CD8-positive, alpha-beta memory T cell (primary cell): ENCODE measurements at regions not wholly inside any gene's neighbourhood (a gene's known extent, or its start where the extent isn't known, plus 50 kb on each side); places are given as distances from the start of the nearest gene placed in this dataset.

Experiments
- CTCF ChIA-PET: fragments of 350-600 bp; sonication (Branson Sonifier 250); formaldehyde crosslinking; loops from one replicate; lab custom pipeline; 2021; ENCODE audit warnings: antibody characterized with exemption; lab: Charles Lee
- POLR2A ChIA-PET: fragments of 350-600 bp; sonication (Branson Sonifier 250); formaldehyde crosslinking; loops from one replicate; lab custom pipeline; 2021; ENCODE audit warnings: antibody characterized with exemption; lab: Charles Lee
- DNase-seq, 5 donors: peaks; one replicate each; pipeline versions ENCODE4 v3.0.0 to v3.0.0-alpha.2; 2020 to 2022; ENCODE audit warnings: mixed read lengths in 1 of 5
- H3K27ac ChIP-seq: one replicate; pipeline ENCODE4 v1.7.0; 2013; ENCODE audit warnings: low read depth, mild to moderate bottlenecking, low read length, moderate library complexity
- H3K27me3 ChIP-seq: 2 replicates; pipeline ENCODE4 v1.7.0; 2013; ENCODE audit warnings: low read length, mild to moderate bottlenecking; ENCODE audit not compliant: insufficient read depth, poor library complexity, severe bottlenecking
- H3K36me3 ChIP-seq: 2 replicates; pipeline ENCODE4 v1.7.0; 2013; ENCODE audit warnings: mild to moderate bottlenecking, low read length, moderate library complexity; ENCODE audit not compliant: insufficient read depth
- H3K4me1 ChIP-seq: 2 replicates; pipeline ENCODE4 v1.7.0; 2013; ENCODE audit warnings: mild to moderate bottlenecking, low read length, moderate library complexity; ENCODE audit not compliant: insufficient read depth
- H3K4me3 ChIP-seq: 2 replicates; pipeline ENCODE4 v1.7.0; 2013; ENCODE audit warnings: mild to moderate bottlenecking, low read length
- H3K9me3 ChIP-seq: 2 replicates; pipeline ENCODE4 v1.7.0; 2013; ENCODE audit warnings: mild to moderate bottlenecking, low read length
- H3K27ac Mint-ChIP-seq, 8 donors: one replicate each; pipeline ENCODE4 v1.8.0; 2020 to 2021; ENCODE audit warnings: mixed read lengths in 8 of 8, mild to moderate bottlenecking in 6 of 8, inconsistent platforms in 3 of 8, moderate library complexity in 3 of 8
- H3K27me3 Mint-ChIP-seq, 2 donors: one replicate each; pipeline ENCODE4 v1.8.0; 2020 to 2021; ENCODE audit warnings: mixed read lengths in 2 of 2, mild to moderate bottlenecking in 1 of 2, moderate library complexity in 1 of 2
- H3K36me3 Mint-ChIP-seq, 3 donors: one replicate each; pipeline ENCODE4 v1.8.0; 2020 to 2021; ENCODE audit warnings: mixed read lengths in 3 of 3, inconsistent platforms in 1 of 3, mild to moderate bottlenecking in 1 of 3
- H3K4me1 Mint-ChIP-seq, 3 donors: one replicate each; pipeline ENCODE4 v1.8.0; 2020 to 2021; ENCODE audit warnings: mixed read lengths in 3 of 3, inconsistent platforms in 1 of 3, mild to moderate bottlenecking in 1 of 3
- H3K4me3 Mint-ChIP-seq, 7 donors: one replicate each; pipeline ENCODE4 v1.8.0; 2020 to 2021; ENCODE audit warnings: mixed read lengths in 7 of 7, mild to moderate bottlenecking in 6 of 7, moderate library complexity in 4 of 7, inconsistent platforms in 2 of 7
- H3K9me3 Mint-ChIP-seq, 5 donors: one replicate each; pipeline ENCODE4 v1.8.0; 2020 to 2022; ENCODE audit warnings: mixed read lengths in 5 of 5, mild to moderate bottlenecking in 3 of 5, moderate library complexity in 2 of 5, inconsistent platforms in 1 of 5

DNA sequence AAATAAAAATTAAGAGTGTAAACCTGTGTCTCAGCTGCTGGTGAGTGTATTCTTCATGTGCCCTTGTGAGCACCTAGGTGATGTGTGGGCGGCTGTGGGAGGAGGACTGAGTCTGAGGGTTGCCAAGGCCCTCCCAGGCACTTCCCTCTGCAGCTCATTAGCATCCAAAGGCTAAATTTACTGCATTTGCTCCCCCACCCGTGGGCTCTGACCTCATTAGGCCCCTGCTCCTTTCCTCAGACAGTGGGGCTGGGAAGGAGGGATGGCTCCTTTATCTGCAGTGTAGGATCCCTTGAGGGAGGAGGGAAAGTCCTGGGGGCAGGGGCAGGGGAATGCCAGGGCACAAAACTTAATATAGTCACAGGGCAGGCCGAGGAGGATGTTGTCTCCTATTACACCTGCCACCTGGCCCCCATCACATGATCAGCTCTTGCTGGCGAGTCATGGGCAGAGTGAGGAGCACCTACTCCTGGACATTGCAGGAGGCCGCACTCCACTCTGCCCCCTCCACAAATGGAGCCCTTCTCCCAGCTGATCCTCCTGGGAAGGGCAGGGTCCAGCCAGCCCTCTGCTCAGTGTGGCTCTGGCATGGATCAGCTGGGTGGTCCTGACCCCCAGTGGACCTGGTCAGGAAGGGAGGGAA lies 133.2 kb downstream of the MRPL14 start:
- no peaks in the 10 kb centered on the region for H3K36me3 ChIP-seq
- H3K4me3 ChIP-seq: no peak overlapping the region
- H3K4me1 ChIP-seq: no peaks in the 10 kb centered on the region
- no peak for DNase-seq
- H3K36me3 Mint-ChIP-seq: no peaks in the 10 kb centered on the region
- POLR2A ChIA-PET: no interaction called here
- no peak overlapping the region for H3K4me3 Mint-ChIP-seq
- H3K9me3 Mint-ChIP-seq: no peaks in the 10 kb centered on the region
- H3K4me1 Mint-ChIP-seq: no peaks in the 10 kb centered on the region
- H3K27ac Mint-ChIP-seq: peak overlapping the region in 1 of 8 donors; percentile 61
- H3K27me3 Mint-ChIP-seq: peaks cover 6 to 10% of the 10 kb centered on the region in 2 donors
- no peak overlapping the region for H3K27ac ChIP-seq
- CTCF ChIA-PET: no interaction called here
- no peaks in the 10 kb centered on the region for H3K9me3 ChIP-seq
- no peaks in the 10 kb centered on the region for H3K27me3 ChIP-seq

DNA sequence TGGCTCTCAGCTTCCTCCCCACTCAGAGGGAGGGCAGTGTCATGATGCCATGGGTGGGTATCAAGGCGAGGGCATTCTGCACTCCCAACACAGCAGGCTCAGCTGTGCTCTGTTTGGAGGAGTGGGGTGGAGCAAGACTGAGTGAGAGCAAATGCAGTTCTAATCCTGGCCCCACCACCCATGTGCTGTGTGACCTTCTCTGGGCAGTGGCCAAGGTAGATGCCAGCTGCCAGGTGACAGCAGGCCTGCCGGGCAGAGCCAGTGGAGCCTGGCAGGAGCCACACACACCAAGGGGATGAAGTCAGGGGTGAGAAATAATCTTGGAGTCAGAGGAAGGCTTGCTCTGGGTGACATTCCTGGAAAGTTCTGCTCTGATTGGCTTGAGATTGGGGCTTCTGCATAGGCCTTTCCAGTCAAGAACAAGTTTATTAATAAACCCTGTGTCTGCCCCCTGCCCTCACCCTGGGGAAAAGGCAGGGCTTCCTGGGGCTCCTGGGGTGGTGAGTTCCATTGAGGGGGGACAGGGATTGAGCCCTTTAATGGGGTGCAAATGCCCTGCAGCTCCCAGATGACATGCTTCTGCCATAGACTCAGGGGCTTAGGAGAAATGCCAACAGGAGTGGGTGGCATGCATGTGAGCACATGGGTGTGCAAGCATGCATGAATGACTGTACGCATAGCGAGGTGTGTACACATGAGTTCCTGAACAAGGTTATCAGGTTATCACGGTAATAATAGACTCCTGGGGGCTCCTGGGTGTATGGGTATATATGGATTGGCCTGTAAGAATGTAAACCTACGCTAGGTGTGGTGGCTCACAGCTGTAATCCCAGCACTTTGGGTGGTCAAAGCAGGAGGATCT lies 134.2 kb downstream of the MRPL14 start:
- CTCF ChIA-PET: no interaction called here
- Mint-ChIP-seq H3K27me3 (peaks cover 4 to 7% of the 10 kb centered on the region in 2 donors), H3K36me3 (no peaks in the 10 kb centered on the region), H3K4me3 (no peak overlapping the region), H3K27ac (peak overlapping the region in 1 of 8 donors; percentile 25), H3K9me3 (no peaks in the 10 kb centered on the region), H3K4me1 (no peaks in the 10 kb centered on the region)
- DNase-seq: no peak
- H3K4me3 ChIP-seq: no peak overlapping the region
- no peak overlapping the region for H3K27ac ChIP-seq
- H3K9me3 ChIP-seq: no peaks in the 10 kb centered on the region
- no peaks in the 10 kb centered on the region for H3K36me3 ChIP-seq
- H3K4me1 ChIP-seq: no peaks in the 10 kb centered on the region
- POLR2A ChIA-PET: no interaction called here
- no peaks in the 10 kb centered on the region for H3K27me3 ChIP-seq

DNA sequence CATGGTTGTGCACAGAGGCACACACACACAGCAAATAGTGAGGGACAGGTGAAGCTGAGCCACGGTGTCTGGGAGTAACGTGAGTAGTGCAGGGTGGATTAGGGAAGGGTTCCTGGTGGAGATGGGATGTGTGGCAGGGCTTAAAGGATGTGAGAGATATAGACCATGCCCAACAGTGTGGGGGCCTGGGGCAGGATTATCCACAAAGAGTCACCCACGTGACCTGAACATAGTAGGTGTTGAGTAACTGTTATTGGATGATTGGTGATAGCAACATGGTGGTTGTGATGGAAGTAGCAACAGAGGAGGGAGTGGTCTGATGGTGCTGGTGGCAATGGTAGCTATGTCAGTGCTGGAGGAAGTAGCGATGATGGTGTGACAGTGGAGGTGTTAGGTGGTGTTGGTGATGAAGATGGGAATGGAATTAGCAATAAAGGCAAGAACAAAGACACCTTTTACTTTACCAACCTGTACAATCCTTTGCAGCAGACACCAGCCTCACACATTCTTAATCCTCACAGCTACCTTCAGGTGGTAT lies 135.1 kb downstream of the MRPL14 start:
- no peaks in the 10 kb centered on the region for H3K36me3 Mint-ChIP-seq
- ChIA-PET POLR2A (no interaction called here), CTCF (no interaction called here)
- H3K4me3 ChIP-seq: no peak overlapping the region
- H3K27ac ChIP-seq: no peak overlapping the region
- DNase-seq: no peak
- no peaks in the 10 kb centered on the region for H3K9me3 ChIP-seq
- H3K27ac Mint-ChIP-seq: peak overlapping the region in 1 of 8 donors; percentile 6
- H3K27me3 ChIP-seq: no peaks in the 10 kb centered on the region
- peaks cover 5 to 7% of the 10 kb centered on the region in 2 donors for H3K27me3 Mint-ChIP-seq
- no peaks in the 10 kb centered on the region for H3K4me1 Mint-ChIP-seq
- H3K9me3 Mint-ChIP-seq: no peaks in the 10 kb centered on the region
- no peaks in the 10 kb centered on the region for H3K36me3 ChIP-seq
- no peak overlapping the region for H3K4me3 Mint-ChIP-seq
- no peaks in the 10 kb centered on the region for H3K4me1 ChIP-seq

DNA sequence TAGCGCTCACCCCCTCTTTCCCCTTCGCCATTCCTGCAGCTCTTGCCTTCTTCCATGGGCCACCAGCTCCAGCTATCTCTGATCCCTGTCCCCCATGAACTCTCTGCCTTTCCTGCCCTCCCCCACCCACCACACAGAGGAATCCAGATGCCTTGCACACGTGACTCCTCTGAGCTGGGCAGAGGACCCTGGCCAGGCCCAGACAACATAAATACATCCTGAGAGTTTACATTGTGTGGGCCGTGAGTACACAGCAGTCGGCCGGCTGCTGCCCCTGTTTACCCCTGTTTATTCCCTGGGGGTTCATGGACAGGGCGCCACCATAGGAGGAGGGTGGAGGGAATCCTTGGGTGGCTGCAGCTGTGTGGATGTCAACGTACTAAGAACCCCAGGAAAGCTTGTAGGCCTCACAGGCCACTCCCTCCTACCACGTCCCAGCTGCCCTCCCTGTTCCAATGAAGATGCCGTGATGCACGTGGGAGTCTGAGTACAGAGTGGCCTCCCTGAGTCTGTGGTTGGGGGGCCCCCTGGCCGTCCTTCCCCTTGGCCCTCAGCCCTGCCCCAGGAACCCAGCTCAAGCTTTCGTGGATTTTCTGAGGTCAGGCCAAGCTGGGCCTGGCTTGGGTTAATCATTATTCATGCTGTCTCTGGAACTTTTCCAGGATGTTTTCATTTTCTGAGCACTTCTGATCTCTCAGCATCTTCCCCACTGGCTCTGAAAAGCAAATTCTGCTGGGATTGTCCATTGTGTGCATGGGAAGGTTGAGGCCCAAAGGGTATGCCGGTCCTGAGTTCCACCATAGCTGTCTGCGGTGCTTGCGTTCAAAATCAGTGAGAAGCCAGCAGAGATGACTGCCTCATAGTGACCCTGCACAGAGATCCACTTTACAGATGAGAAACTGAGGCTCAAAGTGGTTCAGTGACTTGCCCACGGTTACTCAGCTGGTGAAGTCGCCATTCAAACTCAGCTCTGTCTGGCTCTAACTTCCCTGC lies 136.3 kb downstream of the MRPL14 start:
- Mint-ChIP-seq H3K27me3 (peaks cover 6 to 11% of the 10 kb centered on the region in 2 donors), H3K9me3 (no peaks in the 10 kb centered on the region), H3K4me1 (no peaks in the 10 kb centered on the region), H3K4me3 (no peak overlapping the region), H3K36me3 (no peaks in the 10 kb centered on the region), H3K27ac (no peak overlapping the region)
- H3K36me3 ChIP-seq: no peaks in the 10 kb centered on the region
- no peak overlapping the region for H3K4me3 ChIP-seq
- ChIA-PET CTCF (no interaction called here), POLR2A (no interaction called here)
- H3K27ac ChIP-seq: no peak overlapping the region
- no peaks in the 10 kb centered on the region for H3K9me3 ChIP-seq
- H3K27me3 ChIP-seq: no peaks in the 10 kb centered on the region
- H3K4me1 ChIP-seq: no peaks in the 10 kb centered on the region
- no peak for DNase-seq

DNA sequence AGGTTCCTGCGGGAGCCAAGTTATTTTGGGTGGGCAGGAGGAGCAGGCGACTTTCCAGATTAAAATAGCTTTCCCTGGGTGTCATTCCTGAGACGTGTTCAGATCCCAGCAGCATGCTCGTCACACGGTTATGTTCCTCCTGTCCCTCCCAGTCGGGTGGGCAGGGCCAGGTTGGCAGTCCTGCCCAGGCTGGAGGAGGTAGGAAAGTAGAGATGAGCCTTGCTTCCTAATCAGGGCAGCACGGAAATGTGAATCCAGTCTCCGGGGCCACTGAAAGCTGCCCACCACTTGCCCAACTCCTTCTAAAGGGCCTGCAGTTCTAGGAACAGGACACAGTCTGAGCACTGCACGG lies 137.0 kb downstream of the MRPL14 start:
- DNase-seq: no peak
- no peak overlapping the region for H3K27ac ChIP-seq
- no peak overlapping the region for H3K4me3 ChIP-seq
- ChIA-PET CTCF (no interaction called here), POLR2A (no interaction called here)
- no peaks in the 10 kb centered on the region for H3K27me3 ChIP-seq
- no peaks in the 10 kb centered on the region for H3K9me3 ChIP-seq
- no peak overlapping the region for H3K4me3 Mint-ChIP-seq
- no peaks in the 10 kb centered on the region for H3K9me3 Mint-ChIP-seq
- no peaks in the 10 kb centered on the region for H3K4me1 Mint-ChIP-seq
- H3K36me3 Mint-ChIP-seq: no peaks in the 10 kb centered on the region
- H3K36me3 ChIP-seq: no peaks in the 10 kb centered on the region
- H3K4me1 ChIP-seq: no peaks in the 10 kb centered on the region
- peaks cover 6 to 18% of the 10 kb centered on the region in 2 donors for H3K27me3 Mint-ChIP-seq
- H3K27ac Mint-ChIP-seq: no peak overlapping the region

DNA sequence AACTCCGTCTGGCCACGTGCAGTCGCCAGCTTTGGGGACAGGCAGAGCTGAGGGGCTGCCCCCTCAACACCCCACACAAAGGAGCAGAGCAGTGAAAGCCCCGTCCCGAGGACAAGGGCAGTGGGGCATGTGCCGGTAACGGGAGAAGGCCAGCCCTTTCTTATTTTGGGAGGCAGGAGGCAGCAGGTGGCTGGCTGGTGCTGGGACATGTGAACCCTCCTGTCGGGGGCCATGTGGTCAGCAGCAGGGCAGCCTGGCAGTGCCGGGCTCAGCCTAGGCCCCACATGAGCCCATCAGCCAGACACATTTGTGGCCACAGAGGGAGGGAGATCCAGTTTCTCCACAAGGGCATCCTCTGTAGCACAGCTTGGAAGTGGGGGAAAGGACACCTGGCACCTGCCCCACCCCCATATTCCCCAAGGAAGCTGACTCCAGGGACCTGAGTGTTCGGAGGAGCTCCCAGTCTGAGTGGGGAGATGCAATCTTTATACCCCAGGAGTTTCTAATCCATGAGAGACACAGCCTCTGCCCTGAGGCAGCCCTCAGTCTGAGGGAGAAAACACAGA lies 137.6 kb downstream of the MRPL14 start:
- H3K4me1 ChIP-seq: no peaks in the 10 kb centered on the region
- ChIA-PET POLR2A (no interaction called here), CTCF (no interaction called here)
- DNase-seq: no peak
- no peaks in the 10 kb centered on the region for H3K36me3 ChIP-seq
- Mint-ChIP-seq H3K9me3 (no peaks in the 10 kb centered on the region), H3K36me3 (no peaks in the 10 kb centered on the region), H3K27ac (no peak overlapping the region), H3K4me1 (no peaks in the 10 kb centered on the region), H3K4me3 (no peak overlapping the region), H3K27me3 (peaks cover 10 to 20% of the 10 kb centered on the region in 2 donors)
- no peaks in the 10 kb centered on the region for H3K9me3 ChIP-seq
- H3K27ac ChIP-seq: no peak overlapping the region
- no peaks in the 10 kb centered on the region for H3K27me3 ChIP-seq
- no peak overlapping the region for H3K4me3 ChIP-seq

DNA sequence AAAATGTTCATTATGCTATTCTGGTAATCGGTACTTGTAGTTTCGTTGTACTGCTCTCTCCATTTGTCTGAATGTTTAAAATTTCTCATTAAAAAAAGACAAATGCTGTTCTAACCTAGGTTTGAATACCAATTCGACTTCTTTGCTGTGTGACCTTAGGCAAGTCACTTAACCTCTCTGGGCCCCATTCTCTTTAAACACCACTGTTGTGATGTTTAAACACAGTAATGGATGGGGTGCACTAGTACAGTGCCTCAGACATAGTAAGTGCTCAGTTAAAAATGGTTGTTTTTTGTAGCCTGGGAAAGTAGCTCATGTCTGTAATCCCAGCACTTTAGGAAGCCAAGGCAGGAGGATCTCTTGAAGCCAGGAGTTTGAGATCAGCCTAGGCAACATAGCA lies 138.5 kb downstream of the MRPL14 start:
- H3K4me3 Mint-ChIP-seq: no peak overlapping the region
- no peak overlapping the region for H3K4me3 ChIP-seq
- no peak for DNase-seq
- no peaks in the 10 kb centered on the region for H3K27me3 ChIP-seq
- H3K27me3 Mint-ChIP-seq: peaks cover 14 to 20% of the 10 kb centered on the region in 2 donors
- H3K27ac Mint-ChIP-seq: no peak overlapping the region
- H3K9me3 Mint-ChIP-seq: no peaks in the 10 kb centered on the region
- no peak overlapping the region for H3K27ac ChIP-seq
- no peaks in the 10 kb centered on the region for H3K9me3 ChIP-seq
- no peaks in the 10 kb centered on the region for H3K4me1 ChIP-seq
- ChIA-PET POLR2A (no interaction called here), CTCF (no interaction called here)
- H3K4me1 Mint-ChIP-seq: no peaks in the 10 kb centered on the region
- H3K36me3 Mint-ChIP-seq: no peaks in the 10 kb centered on the region
- no peaks in the 10 kb centered on the region for H3K36me3 ChIP-seq
